Stimulated activated CD8-positive, alpha-beta memory T cell treated with anti-CD3 and anti-CD28 coated beads, Interleukin-12 subunit alpha, Interleukin-12 subunit beta, amount 100 ng/mL, for 1 hour (primary cell): ENCODE measurements at regions not wholly inside any gene's neighbourhood (a gene's known extent, or its start where the extent isn't known, plus 50 kb on each side); places are given as distances from the start of the nearest gene placed in this dataset.
"Not testable (repeated sequence)": the region's sequence is repeated elsewhere in the genome, so short reads cannot be mapped to it uniquely, and the experiment has no call there.

Experiments
- DNase-seq: peaks from one replicate; pipeline ENCODE4 v3.0.0-alpha.2; 2020; ENCODE audit warnings: low read depth

GRCh38 chr1:195847957-195848875 lies 760.0 kb downstream of the KCNT2 start:
- not testable (repeated sequence) for DNase-seq

- DNase-seq, result no peak
These were observed 776.5 kb downstream of the KCNT2 start for GRCh38 chr1:195831789-195832188.

DNA sequence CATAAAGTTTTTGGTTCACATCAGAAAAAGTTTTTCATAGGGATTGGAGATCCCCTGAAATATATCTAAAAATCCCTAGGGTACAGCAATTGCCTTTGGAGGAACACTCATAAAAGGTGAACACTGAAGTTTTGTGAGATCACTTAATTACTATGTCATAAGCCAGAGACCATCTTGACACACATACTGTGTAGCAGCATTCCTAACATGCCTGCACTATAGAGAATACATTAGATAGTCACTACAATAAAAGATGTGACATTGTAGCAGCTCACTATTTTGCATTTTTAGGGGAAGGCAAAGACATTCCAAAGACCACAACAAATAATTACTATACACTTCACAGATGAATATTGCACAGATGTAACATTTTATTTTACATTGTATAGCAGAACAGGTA lies 779.9 kb downstream of the KCNT2 start:
- DNase-seq, result no peak

DNA sequence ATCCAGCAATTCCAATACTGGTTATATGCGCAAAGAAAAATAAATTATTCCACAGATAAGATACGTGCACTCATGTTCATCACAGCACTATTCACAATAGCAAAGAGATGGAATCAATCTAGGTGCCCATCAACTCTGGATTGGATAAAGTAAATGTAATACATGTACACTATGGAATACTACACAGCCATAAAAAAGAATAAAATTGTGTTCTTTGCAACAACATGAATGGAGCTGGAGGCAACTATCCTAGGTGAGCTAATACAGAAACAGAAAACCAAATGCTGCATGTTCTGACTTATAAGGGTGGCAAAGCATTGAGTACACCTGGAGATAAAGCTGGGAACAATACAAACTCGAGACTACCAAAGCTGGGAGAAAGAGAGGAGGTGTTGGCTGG lies 787.3 kb downstream of the KCNT2 start:
- no peak for DNase-seq

DNA sequence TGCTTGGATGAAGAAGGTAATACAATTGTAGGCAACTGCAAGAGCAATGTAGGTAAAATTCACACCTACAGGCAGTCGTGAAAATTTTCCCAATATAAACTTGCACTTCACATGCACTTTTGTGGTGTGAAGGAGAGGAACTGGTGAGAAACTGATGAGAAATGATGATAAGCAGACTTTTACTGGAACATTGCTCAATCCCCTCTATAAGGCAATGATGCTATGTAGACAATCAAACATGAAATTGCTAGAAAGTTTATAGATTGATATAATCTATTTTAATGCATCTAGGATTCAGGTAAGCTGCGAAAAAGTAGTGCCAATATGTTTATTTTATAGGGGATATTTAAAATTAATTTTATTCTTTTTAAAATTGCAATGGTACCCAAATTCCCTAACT lies 802.2 kb downstream of the KCNT2 start:
- no peak for DNase-seq

DNA sequence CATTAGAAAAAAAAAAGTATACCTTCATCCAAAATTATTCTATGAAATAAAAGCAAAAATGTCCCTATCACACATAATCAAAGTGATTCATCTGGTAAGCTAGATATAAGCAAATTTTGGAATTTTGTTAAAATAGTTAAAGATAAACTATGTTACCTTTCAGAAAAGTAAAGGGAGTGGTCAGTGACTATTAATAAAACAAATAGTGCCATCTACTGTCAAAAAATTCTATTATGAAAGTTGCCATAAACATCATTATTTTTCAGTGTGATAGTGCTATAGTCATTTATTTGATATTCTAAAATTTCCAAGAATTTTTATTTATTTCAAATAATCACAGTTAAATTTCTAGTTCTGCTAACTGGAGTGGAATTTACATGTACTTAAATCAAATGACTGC lies 803.7 kb downstream of the KCNT2 start:
- no peak for DNase-seq

DNA sequence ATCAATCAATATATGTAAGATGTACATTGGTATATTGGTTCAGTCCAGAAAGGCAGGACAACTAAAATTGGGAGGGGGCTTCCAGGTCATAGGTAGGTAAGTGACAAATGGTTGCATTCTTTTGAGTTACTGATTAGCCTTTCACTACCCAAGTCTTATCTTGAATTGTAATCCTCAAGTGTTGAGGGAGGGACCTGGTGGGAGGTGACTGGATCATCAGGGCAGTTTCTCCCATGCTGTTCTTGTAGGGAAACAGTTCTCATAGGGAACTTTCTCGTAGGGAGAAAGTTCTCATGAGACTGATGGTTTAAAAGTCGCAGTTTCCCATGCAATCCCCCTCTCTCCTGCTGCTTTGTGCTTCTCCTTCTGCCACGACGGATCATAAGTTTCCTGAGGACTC lies 809.2 kb downstream of the KCNT2 start:
- DNase-seq, result no peak

- DNase-seq, result no peak
These were observed 814.0 kb downstream of the KCNT2 start for GRCh38 chr1:195794225-195794624.

- no peak for DNase-seq
These were observed 816.4 kb downstream of the KCNT2 start for GRCh38 chr1:195791796-195792195.

DNA sequence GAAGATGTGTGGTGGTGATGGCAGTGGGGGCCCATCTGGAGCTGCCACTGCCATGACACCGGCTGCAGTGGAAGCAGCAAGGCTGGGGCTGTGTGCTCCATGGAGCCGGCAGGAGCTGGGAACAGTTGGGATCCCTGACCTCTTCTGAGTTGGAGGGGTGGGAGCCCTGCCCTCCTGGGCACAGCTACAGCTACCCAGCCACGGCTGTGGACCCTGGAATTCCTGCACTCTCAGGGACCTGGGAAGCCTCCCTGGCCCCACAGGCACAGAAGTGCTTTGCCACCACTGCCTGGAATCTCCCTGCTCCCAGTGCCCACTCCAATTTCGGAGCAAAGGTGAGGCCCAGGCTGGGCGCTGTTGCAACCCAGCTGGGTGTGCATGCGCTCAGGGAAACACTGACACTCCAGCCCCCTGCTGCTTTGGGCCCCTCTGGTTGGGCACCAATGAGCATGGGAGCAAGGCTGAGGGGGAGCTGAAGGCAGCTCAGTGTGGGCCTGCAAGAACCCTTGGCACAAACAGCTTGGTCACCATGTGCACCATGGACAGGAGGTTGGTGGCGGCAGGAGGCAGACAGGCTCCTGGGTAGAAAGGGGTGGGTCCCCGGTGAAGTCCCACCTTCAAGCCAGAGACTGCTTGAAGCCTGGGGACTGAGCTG lies 817.6 kb downstream of the KCNT2 start:
- no peak for DNase-seq

DNA sequence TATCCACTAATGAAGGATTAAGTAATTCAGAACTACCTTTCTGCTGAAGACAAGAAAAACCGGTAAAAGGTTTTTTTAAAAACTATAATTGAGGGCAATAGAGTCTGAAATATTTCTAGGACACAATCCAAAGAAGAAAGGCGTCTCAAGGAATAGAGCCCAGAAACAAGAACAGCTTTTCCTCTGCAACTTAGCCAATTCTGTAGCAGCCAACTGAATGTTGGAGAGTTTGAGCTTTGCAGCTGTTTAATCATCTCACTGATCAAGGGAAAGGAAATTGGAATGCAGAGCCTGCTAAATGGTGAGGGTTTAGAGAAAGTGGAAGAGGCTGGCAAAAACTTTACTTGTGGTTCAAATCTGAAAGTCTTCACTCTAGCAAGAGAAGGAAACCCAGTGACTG lies 818.9 kb downstream of the KCNT2 start:
- no peak for DNase-seq

DNA sequence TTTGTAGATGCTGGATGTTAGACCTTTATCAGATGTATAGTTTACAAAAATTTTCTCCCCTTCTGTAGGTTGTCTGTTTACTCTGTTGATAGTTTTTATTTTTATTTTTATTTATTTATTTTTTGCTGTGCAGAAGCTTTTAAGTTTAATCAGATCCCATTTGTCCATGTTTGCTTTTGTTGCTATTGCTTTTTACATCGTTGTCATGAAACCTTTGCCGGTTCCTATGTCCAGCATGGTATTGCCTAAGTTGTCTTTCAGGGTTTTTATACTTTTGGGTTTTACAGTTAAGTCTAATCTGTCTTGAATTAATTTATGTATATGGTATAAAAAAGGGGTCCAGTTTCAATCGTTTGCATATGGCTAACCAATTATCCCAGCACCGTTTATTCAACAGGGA lies 819.5 kb downstream of the KCNT2 start:
- DNase-seq, result no peak

GRCh38 chr1:195785830-195786229 lies 822.4 kb downstream of the KCNT2 start:
- no peak for DNase-seq

- DNase-seq, result no peak
These were observed 834.3 kb downstream of the KCNT2 start for GRCh38 chr1:195773931-195774330.

- no peak for DNase-seq
These were observed 838.8 kb downstream of the KCNT2 start for GRCh38 chr1:195769461-195769860.

GRCh38 chr1:195768936-195769335 lies 839.3 kb downstream of the KCNT2 start:
- DNase-seq, result no peak

DNA sequence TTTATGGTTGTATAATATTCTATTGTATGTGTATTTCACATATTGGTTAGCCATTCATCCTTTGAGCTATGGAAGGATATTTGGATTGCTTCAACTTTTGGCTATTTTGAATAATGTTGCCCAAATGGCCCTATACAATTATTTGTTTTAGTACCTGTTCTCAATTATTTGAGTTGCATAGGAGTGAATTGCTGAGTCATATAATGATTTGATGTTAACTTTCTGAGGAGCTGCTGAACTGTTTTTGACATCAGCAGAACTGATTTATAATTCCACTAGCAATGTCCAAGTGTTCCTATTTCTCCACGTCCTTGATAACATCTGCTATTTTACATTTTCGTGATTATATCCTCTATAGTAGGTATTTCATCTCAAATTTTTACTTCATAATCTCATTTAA lies 839.9 kb downstream of the KCNT2 start:
- DNase-seq, result no peak

DNA sequence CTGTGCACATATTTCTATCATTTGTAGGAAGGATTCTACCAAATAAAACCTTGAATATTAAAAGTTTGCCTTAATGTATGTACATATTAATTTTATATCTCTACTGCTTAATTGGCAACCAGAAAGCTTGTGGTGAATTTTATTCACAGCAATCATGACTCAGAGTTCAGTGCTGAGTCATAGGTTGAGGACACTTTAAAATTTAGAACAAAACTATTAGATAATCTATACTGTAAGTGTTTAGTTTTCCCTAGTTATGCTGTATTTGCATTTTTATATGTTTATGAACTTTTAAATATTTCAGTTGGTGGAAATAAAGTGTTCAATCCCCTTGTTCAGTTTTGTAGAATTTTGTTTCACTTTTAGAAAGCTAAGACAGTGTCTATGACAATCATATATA lies 841.5 kb downstream of the KCNT2 start:
- DNase-seq, result no peak

DNA sequence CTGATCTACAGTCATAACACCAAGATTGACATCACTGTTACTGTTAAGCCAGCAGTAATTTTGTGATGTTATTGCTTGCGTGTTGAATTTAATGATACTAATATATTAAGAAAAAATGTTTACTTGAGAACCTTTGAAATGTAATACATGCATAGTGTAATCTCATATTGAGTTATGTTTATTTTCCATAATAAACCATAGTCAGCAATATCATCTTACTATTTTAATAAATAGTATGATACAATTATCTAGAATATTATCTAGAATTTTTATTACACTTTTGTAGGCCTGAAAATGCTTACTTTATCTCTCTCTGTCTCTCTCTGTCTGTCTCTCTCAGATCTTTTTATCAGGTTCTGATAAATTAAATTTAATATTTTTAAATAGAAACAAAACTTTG lies 843.1 kb downstream of the KCNT2 start:
- DNase-seq, result no peak

DNA sequence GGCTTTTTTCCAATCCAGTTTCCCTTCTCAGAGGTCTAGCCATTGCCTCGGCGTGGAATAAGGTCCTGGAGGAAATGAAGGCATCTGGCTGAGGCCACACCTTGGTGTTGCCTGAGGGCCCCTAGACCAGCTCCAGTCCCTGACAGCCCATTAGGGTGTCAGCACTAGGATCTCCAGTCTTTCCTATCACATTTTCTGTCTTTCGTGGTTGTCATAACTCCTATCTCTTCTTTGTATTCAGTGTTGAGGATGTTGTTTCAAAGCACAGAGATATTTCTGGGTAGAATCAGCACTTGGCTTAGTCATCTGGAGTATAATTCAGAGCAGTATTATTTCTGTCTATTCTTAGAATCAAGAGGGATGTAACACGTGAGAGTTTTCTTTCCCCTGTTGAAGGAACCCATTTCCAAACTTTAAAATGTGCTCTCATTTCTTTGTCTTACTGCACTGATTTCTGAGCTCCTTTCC lies 844.3 kb downstream of the KCNT2 start:
- DNase-seq, result no peak

GRCh38 chr1:195763146-195763906 lies 844.9 kb downstream of the KCNT2 start:
- no peak for DNase-seq

DNA sequence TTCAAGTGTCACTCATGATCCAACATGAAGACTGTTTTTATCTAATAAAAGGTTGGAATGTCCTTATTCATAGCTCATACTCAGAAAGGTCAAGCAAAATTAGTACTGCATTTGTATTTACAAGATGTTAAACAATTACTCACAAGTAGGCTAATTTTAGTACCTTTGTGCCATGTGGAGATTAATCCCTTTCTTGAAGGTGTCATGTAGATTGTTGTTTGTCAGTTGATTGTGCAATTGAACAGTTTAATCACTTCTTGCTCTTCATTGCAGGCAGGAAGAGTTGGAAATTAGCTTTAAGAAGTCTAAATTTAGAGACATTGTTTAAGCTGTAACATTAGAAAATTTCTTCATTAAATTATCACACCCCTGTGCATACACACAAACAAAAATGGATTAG lies 847.1 kb downstream of the KCNT2 start:
- no peak for DNase-seq

GRCh38 chr1:195756109-195756508 lies 852.1 kb downstream of the KCNT2 start:
- DNase-seq, result no peak
